ENCODE measurements at regions not wholly inside any gene's neighbourhood (a gene's known extent, or its start where the extent isn't known, plus 50 kb on each side); places are given as distances from the start of the nearest gene placed in this dataset.

GRCh38 chr7:27386581-27386980, 144.0 kb downstream of the EVX1 start:
- BruUV-seq (replicated peaks) = no TSS peak
- ATAC-seq = no peak

DNA sequence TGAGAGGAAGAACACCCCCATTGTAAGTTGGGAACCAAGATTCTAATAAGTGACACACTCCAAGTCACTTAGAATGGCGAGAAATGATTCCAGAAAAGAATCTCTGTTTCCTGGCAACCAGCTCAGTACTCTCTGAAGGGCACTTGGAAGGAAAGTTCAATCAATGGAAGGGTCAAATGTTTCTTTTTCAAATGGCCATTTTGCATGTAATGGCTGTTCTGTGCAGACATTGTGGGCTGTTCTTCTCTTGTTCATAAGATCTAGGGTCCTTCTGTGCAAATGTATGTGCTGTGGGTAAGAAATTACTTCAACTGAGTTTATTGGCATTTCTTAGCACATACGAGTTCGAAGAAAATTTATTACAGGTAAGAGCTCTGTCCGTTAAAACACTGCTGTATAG, 145.3 kb downstream of the EVX1 start:
- no peak overlapping the region for H3K4me3 ChIP-seq (ENCODE audit: low read depth in 2 of 2, low read length in 2 of 2)
- BruUV-seq (replicated peaks) = no TSS peak
- H3K9me3 ChIP-seq (ENCODE audit: control insufficient read depth, insufficient read depth, low read depth, low read length) = no peaks in the 10 kb centered on the region
- intact Hi-C loops (cut with micrococcal nuclease; ENCODE audit: unreplicated experiment) (no loop called here), in situ Hi-C loops (cut with HindIII; ENCODE audit: low pct_unique_long_range_greater_than_20kb, low sequenced_read_pairs) (no loop called here)
- no peak for DNase-seq (ENCODE audit: low read depth, low spot score)
- no peaks in the 10 kb centered on the region for H3K36me3 ChIP-seq (ENCODE audit: control insufficient read depth, insufficient read depth, low read length)
- H3K4me1 ChIP-seq (ENCODE audit: control insufficient read depth, insufficient read depth, low read length) = no peaks in the 10 kb centered on the region
- peaks cover 4% of the 10 kb centered on the region; the same call in 1 of the 2 replicates for H3K27me3 ChIP-seq (ENCODE audit: control insufficient read depth, insufficient read depth, low read length)
- POLR2A ChIA-PET = no interaction called here
- no peak overlapping the region for H3K27ac ChIP-seq (ENCODE audit: low read length)
- no peak for ATAC-seq
- TF ChIP-seq, protein P1, sequence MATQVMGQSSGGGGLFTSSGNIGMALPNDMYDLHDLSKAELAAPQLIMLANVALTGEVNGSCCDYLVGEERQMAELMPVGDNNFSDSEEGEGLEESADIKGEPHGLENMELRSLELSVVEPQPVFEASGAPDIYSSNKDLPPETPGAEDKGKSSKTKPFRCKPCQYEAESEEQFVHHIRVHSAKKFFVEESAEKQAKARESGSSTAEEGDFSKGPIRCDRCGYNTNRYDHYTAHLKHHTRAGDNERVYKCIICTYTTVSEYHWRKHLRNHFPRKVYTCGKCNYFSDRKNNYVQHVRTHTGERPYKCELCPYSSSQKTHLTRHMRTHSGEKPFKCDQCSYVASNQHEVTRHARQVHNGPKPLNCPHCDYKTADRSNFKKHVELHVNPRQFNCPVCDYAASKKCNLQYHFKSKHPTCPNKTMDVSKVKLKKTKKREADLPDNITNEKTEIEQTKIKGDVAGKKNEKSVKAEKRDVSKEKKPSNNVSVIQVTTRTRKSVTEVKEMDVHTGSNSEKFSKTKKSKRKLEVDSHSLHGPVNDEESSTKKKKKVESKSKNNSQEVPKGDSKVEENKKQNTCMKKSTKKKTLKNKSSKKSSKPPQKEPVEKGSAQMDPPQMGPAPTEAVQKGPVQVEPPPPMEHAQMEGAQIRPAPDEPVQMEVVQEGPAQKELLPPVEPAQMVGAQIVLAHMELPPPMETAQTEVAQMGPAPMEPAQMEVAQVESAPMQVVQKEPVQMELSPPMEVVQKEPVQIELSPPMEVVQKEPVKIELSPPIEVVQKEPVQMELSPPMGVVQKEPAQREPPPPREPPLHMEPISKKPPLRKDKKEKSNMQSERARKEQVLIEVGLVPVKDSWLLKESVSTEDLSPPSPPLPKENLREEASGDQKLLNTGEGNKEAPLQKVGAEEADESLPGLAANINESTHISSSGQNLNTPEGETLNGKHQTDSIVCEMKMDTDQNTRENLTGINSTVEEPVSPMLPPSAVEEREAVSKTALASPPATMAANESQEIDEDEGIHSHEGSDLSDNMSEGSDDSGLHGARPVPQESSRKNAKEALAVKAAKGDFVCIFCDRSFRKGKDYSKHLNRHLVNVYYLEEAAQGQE (IDR thresholded peaks at IDR 0.05; ENCODE audit: insufficient read depth in 1 of 2, low read depth in 2 of 2, low read length in 1 of 2) = no peak
- TF ChIP-seq SIN3A (IDR thresholded peaks at IDR 0.05; ENCODE audit: borderline replicate concordance, insufficient read depth, low read depth, low read length) (no peak), POLR2AphosphoS5 (IDR thresholded peaks at IDR 0.05; ENCODE audit: low read depth, low read length) (no peak), TCF7L2 (IDR thresholded peaks at IDR 0.05; ENCODE audit: low read depth, low read length) (no peak)
- TF ChIP-seq, protein P2, sequence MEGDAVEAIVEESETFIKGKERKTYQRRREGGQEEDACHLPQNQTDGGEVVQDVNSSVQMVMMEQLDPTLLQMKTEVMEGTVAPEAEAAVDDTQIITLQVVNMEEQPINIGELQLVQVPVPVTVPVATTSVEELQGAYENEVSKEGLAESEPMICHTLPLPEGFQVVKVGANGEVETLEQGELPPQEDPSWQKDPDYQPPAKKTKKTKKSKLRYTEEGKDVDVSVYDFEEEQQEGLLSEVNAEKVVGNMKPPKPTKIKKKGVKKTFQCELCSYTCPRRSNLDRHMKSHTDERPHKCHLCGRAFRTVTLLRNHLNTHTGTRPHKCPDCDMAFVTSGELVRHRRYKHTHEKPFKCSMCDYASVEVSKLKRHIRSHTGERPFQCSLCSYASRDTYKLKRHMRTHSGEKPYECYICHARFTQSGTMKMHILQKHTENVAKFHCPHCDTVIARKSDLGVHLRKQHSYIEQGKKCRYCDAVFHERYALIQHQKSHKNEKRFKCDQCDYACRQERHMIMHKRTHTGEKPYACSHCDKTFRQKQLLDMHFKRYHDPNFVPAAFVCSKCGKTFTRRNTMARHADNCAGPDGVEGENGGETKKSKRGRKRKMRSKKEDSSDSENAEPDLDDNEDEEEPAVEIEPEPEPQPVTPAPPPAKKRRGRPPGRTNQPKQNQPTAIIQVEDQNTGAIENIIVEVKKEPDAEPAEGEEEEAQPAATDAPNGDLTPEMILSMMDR (IDR thresholded peaks at IDR 0.05) = no peak
- CTCF ChIA-PET = no interaction called here

More at GRCh38 chr7:27386581-27386980, 144.0 kb downstream of the EVX1 start:
- in situ Hi-C loops (cut with HindIII; ENCODE audit: low pct_unique_long_range_greater_than_20kb, low sequenced_read_pairs) = no loop called here
- CTCF ChIA-PET = interaction anchor here (0.7 kb wide), 1 partner anchor 131 kb away, joined by 4 read pairs; no protein-coding TSS in a partner anchor
- no peak for DNase-seq (ENCODE audit: low read depth, low spot score)
- intact Hi-C loops (cut with micrococcal nuclease; ENCODE audit: unreplicated experiment) = no loop called here
- no peaks in the 10 kb centered on the region for H3K36me3 ChIP-seq (ENCODE audit: control insufficient read depth, insufficient read depth, low read length)
- no peaks in the 10 kb centered on the region for H3K9me3 ChIP-seq (ENCODE audit: control insufficient read depth, insufficient read depth, low read depth, low read length)
- H3K27me3 ChIP-seq (ENCODE audit: control insufficient read depth, insufficient read depth, low read length) = peaks cover 4% of the 10 kb centered on the region; the same call in 1 of the 2 replicates
- H3K4me1 ChIP-seq (ENCODE audit: control insufficient read depth, insufficient read depth, low read length) = no peaks in the 10 kb centered on the region
- POLR2A ChIA-PET = no interaction called here
- no peak overlapping the region for H3K4me3 ChIP-seq (ENCODE audit: low read depth in 2 of 2, low read length in 2 of 2)
- TF ChIP-seq, protein P1 (IDR thresholded peaks at IDR 0.05; ENCODE audit: insufficient read depth in 1 of 2, low read depth in 2 of 2, low read length in 1 of 2) = no peak
- TF ChIP-seq TCF7L2 (IDR thresholded peaks at IDR 0.05; ENCODE audit: low read depth, low read length) (no peak), SIN3A (IDR thresholded peaks at IDR 0.05; ENCODE audit: borderline replicate concordance, insufficient read depth, low read depth, low read length) (no peak), POLR2AphosphoS5 (IDR thresholded peaks at IDR 0.05; ENCODE audit: low read depth, low read length) (no peak)
- TF ChIP-seq, protein P2 (IDR thresholded peaks at IDR 0.05) = no peak
- H3K27ac ChIP-seq (ENCODE audit: low read length) = no peak overlapping the region
